ENCODE measurements at regions not wholly inside any gene's neighbourhood (a gene's known extent, or its start where the extent isn't known, plus 50 kb on each side); places are given as distances from the start of the nearest gene placed in this dataset.

DNA sequence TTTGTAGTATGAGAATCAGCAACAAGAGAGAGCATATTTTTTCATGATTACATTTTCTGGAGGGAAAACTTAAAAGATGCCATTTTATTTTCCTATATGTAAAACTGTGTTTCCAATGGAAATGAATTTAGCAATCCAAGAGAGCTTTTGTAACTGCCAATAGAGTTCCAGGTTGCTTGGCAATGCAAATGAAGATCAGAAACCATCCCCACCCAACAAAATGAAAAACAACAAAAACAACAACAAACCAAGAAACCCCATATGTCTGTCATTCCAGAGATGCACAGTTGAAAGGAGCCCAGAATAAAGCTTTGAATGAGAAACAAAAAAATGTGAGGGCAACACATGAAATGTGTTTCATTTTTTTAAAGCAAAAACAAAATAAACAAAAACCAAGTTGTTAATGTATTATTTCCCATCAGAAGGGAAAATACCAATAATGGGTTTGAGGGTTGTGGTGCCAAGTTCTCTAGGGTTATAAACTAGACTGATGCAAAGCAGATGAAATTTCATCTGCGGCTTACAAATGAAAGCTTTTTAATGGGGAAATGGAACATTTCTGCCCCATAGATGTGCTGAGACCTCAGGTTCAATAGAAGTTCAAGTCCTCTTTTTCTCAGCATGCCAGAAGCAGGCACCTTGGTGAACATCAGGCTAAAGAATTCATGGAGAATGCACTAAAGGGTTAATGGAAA, 121.5 kb upstream of the MCHR2 start:
- Histone ChIP-seq H3K27ac (ENCODE audit: low read depth, low read length) (no peak overlapping the region), H3K9me3 (ENCODE audit: insufficient read depth, low read length) (no peaks in the 10 kb centered on the region), H3K9ac (ENCODE audit: low read length) (no peak overlapping the region), H4K20me1 (ENCODE audit: low read depth, low read length) (no peaks in the 10 kb centered on the region), H3K36me3 (ENCODE audit: low read length) (no peaks in the 10 kb centered on the region), H3K27me3 (ENCODE audit: low read length) (no peaks in the 10 kb centered on the region), H3F3A (ENCODE audit: insufficient read depth) (no peaks in the 10 kb centered on the region), H2AFZ (ENCODE audit: low read depth, low read length, severe bottlenecking) (no peak overlapping the region), H3K79me2 (ENCODE audit: insufficient read depth, low read length) (no peaks in the 10 kb centered on the region), H3K4me3 (ENCODE audit: insufficient read depth, low read length, poor library complexity, severe bottlenecking) (no peak overlapping the region), H3K4me2 (ENCODE audit: low read depth, low read length, poor library complexity, severe bottlenecking) (no peak overlapping the region), H3K9me2 (replicated peaks; ENCODE audit: insufficient read depth, low read length) (no peaks in the 10 kb centered on the region)
- TF ChIP-seq, protein P1, sequence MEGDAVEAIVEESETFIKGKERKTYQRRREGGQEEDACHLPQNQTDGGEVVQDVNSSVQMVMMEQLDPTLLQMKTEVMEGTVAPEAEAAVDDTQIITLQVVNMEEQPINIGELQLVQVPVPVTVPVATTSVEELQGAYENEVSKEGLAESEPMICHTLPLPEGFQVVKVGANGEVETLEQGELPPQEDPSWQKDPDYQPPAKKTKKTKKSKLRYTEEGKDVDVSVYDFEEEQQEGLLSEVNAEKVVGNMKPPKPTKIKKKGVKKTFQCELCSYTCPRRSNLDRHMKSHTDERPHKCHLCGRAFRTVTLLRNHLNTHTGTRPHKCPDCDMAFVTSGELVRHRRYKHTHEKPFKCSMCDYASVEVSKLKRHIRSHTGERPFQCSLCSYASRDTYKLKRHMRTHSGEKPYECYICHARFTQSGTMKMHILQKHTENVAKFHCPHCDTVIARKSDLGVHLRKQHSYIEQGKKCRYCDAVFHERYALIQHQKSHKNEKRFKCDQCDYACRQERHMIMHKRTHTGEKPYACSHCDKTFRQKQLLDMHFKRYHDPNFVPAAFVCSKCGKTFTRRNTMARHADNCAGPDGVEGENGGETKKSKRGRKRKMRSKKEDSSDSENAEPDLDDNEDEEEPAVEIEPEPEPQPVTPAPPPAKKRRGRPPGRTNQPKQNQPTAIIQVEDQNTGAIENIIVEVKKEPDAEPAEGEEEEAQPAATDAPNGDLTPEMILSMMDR (IDR thresholded peaks at IDR 0.05; ENCODE audit: insufficient read depth, low read length, poor library complexity, severe bottlenecking): no peak
- TF ChIP-seq EZH2phosphoT487 (conservative IDR thresholded peaks at IDR 0.05; ENCODE audit: low read length): no peak

DNA sequence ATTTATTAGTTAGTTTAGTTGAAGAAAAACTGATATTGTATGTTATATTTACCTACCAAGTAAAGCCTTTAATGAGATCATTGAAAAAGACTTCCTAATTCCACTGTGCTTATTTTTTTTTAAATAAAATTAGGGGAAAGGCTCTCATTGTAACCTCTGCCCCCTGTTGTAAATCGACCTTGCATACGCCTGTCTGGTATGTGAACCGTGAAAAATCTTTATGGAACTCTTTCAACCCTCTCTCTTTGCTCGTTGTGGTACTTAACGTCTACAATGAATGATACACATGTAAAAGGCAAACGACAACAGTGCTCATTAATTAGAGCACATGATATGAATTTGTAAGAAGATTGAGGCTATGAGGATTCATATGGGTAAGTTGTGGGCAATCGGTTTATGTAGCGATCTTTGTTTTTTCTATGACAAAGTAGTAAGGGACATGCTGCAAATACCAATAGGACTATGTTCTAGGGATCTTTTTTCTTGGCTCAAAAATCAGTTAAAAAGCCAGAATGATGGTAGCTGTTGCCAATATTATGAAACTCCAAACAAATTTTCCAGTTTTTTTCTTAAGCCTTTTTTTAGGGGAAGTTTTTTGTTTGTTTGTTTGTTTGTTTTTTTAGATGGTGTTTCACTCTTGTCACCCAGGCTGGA, 119.0 kb upstream of the MCHR2 start:
- H3K9ac ChIP-seq (ENCODE audit: low read length): no peak overlapping the region
- H3K4me3 ChIP-seq (ENCODE audit: insufficient read depth, low read length, poor library complexity, severe bottlenecking): no peak overlapping the region
- TF ChIP-seq, protein P1 (IDR thresholded peaks at IDR 0.05; ENCODE audit: insufficient read depth, low read length, poor library complexity, severe bottlenecking): no peak
- TF ChIP-seq EZH2phosphoT487 (conservative IDR thresholded peaks at IDR 0.05; ENCODE audit: low read length): no peak
- no peak overlapping the region for H3K27ac ChIP-seq (ENCODE audit: low read depth, low read length)
- H2AFZ ChIP-seq (ENCODE audit: low read depth, low read length, severe bottlenecking): no peak overlapping the region
- no peaks in the 10 kb centered on the region for H4K20me1 ChIP-seq (ENCODE audit: low read depth, low read length)
- no peaks in the 10 kb centered on the region for H3F3A ChIP-seq (ENCODE audit: insufficient read depth)
- H3K79me2 ChIP-seq (ENCODE audit: insufficient read depth, low read length): no peaks in the 10 kb centered on the region
- H3K4me2 ChIP-seq (ENCODE audit: low read depth, low read length, poor library complexity, severe bottlenecking): no peak overlapping the region
- no peaks in the 10 kb centered on the region for H3K9me3 ChIP-seq (ENCODE audit: insufficient read depth, low read length)
- no peaks in the 10 kb centered on the region for H3K9me2 ChIP-seq (replicated peaks; ENCODE audit: insufficient read depth, low read length)
- no peaks in the 10 kb centered on the region for H3K27me3 ChIP-seq (ENCODE audit: low read length)
- no peaks in the 10 kb centered on the region for H3K36me3 ChIP-seq (ENCODE audit: low read length)

DNA sequence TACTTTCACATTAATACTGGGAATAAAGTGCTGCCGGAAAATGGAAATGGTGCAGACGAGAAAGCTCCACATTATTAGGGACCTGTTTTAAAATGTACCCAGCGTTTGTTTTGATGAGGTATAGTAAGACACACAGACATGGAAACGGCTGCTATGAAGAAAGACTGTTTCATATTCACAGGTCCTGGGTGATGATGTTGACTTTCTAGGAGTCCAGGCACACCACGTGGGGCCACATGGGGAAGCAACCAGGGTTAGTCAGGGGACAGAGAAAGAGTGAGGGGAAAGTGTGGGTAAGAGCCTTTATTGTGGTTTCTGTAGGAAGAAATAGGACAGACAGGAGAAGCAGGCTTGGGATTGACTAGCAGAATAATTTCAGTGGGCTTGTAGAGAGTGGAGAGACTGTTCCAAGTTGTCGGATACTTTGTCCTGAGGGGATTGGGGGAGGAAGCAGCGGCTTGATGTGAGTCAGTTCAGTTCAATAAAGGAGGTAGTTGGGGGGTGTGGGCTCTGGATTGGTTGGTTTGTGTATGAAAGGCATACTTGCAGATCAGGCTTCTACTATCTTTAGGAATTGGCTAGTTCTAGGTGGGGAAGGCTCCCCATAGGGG, 112.0 kb upstream of the MCHR2 start:
- H3K9me3 ChIP-seq (ENCODE audit: insufficient read depth, low read length): no peaks in the 10 kb centered on the region
- H2AFZ ChIP-seq (ENCODE audit: low read depth, low read length, severe bottlenecking): no peak overlapping the region
- no peak overlapping the region for H3K4me3 ChIP-seq (ENCODE audit: insufficient read depth, low read length, poor library complexity, severe bottlenecking)

More for the DNA sequence above, 112.0 kb upstream of the MCHR2 start:
- no peak overlapping the region for H3K9ac ChIP-seq (ENCODE audit: low read length)
- H3K27ac ChIP-seq (ENCODE audit: low read depth, low read length): no peak overlapping the region
- H3K27me3 ChIP-seq (ENCODE audit: low read length): no peaks in the 10 kb centered on the region
- H3K79me2 ChIP-seq (ENCODE audit: insufficient read depth, low read length): no peaks in the 10 kb centered on the region
- H3K36me3 ChIP-seq (ENCODE audit: low read length): no peaks in the 10 kb centered on the region
- H3K4me2 ChIP-seq (ENCODE audit: low read depth, low read length, poor library complexity, severe bottlenecking): no peak overlapping the region
- H3K9me2 ChIP-seq (replicated peaks; ENCODE audit: insufficient read depth, low read length): no peaks in the 10 kb centered on the region
- no peaks in the 10 kb centered on the region for H3F3A ChIP-seq (ENCODE audit: insufficient read depth)
- TF ChIP-seq, protein P1 (IDR thresholded peaks at IDR 0.05; ENCODE audit: insufficient read depth, low read length, poor library complexity, severe bottlenecking): no peak
- TF ChIP-seq EZH2phosphoT487 (conservative IDR thresholded peaks at IDR 0.05; ENCODE audit: low read length): no peak
- H4K20me1 ChIP-seq (ENCODE audit: low read depth, low read length): no peaks in the 10 kb centered on the region
